ENCODE measurements at regions not wholly inside any gene's neighbourhood (a gene's known extent, or its start where the extent isn't known, plus 50 kb on each side); places are given as distances from the start of the nearest gene placed in this dataset.

DNA sequence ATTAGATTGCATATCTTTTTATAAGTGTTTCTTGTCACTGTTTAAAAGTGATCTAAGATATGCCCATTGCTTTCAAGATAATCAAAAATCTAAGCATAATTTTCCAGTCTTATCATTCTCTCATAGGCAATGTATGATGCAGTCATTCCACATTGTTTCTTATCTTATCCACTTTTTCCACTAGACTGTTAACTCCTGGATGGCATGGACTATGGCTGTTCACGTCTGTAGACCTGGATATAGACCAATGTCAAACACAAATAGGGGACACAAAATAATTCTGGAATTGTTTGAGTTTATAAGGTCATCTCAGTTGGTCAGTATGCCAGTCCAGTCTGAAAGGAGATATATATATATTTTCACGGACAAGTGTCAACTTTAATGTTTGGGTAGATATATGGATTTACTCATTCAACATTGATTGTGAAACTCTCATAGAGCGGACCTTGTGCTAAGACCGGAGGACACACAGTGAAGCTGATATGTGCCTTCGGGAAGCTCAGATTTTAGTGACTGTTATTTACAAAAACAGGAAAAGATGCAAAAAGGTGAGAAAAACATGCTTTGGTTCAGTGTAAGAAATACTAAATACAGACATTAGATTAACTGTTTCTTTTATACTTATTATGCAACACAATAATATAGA, 689.4 kb upstream of the SLC8A1 start:
- no peak for TF ChIP-seq FOXA1 (IDR thresholded peaks at IDR 0.05)
- TF ChIP-seq, protein P1, sequence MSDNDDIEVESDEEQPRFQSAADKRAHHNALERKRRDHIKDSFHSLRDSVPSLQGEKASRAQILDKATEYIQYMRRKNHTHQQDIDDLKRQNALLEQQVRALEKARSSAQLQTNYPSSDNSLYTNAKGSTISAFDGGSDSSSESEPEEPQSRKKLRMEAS (IDR thresholded peaks at IDR 0.05) = no peak
- no peak for TF ChIP-seq YY1 (IDR thresholded peaks at IDR 0.05)
- no peak for TF ChIP-seq SP1 (IDR thresholded peaks at IDR 0.05)
- TF ChIP-seq, protein P2, sequence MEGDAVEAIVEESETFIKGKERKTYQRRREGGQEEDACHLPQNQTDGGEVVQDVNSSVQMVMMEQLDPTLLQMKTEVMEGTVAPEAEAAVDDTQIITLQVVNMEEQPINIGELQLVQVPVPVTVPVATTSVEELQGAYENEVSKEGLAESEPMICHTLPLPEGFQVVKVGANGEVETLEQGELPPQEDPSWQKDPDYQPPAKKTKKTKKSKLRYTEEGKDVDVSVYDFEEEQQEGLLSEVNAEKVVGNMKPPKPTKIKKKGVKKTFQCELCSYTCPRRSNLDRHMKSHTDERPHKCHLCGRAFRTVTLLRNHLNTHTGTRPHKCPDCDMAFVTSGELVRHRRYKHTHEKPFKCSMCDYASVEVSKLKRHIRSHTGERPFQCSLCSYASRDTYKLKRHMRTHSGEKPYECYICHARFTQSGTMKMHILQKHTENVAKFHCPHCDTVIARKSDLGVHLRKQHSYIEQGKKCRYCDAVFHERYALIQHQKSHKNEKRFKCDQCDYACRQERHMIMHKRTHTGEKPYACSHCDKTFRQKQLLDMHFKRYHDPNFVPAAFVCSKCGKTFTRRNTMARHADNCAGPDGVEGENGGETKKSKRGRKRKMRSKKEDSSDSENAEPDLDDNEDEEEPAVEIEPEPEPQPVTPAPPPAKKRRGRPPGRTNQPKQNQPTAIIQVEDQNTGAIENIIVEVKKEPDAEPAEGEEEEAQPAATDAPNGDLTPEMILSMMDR (IDR thresholded peaks at IDR 0.05; ENCODE audit: low read depth, low read length, missing input control) = no peak
- no peak for TF ChIP-seq GABPA (IDR thresholded peaks at IDR 0.05 in 1 of 2, conservative IDR thresholded peaks at IDR 0.05 in 1 of 2)
- TF ChIP-seq, protein P3, sequence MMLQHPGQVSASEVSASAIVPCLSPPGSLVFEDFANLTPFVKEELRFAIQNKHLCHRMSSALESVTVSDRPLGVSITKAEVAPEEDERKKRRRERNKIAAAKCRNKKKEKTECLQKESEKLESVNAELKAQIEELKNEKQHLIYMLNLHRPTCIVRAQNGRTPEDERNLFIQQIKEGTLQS (IDR thresholded peaks at IDR 0.05) = no peak
- TF ChIP-seq, protein P4, sequence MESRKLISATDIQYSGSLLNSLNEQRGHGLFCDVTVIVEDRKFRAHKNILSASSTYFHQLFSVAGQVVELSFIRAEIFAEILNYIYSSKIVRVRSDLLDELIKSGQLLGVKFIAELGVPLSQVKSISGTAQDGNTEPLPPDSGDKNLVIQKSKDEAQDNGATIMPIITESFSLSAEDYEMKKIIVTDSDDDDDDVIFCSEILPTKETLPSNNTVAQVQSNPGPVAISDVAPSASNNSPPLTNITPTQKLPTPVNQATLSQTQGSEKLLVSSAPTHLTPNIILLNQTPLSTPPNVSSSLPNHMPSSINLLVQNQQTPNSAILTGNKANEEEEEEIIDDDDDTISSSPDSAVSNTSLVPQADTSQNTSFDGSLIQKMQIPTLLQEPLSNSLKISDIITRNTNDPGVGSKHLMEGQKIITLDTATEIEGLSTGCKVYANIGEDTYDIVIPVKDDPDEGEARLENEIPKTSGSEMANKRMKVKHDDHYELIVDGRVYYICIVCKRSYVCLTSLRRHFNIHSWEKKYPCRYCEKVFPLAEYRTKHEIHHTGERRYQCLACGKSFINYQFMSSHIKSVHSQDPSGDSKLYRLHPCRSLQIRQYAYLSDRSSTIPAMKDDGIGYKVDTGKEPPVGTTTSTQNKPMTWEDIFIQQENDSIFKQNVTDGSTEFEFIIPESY (IDR thresholded peaks at IDR 0.05) = no peak
- TF ChIP-seq, protein P5, sequence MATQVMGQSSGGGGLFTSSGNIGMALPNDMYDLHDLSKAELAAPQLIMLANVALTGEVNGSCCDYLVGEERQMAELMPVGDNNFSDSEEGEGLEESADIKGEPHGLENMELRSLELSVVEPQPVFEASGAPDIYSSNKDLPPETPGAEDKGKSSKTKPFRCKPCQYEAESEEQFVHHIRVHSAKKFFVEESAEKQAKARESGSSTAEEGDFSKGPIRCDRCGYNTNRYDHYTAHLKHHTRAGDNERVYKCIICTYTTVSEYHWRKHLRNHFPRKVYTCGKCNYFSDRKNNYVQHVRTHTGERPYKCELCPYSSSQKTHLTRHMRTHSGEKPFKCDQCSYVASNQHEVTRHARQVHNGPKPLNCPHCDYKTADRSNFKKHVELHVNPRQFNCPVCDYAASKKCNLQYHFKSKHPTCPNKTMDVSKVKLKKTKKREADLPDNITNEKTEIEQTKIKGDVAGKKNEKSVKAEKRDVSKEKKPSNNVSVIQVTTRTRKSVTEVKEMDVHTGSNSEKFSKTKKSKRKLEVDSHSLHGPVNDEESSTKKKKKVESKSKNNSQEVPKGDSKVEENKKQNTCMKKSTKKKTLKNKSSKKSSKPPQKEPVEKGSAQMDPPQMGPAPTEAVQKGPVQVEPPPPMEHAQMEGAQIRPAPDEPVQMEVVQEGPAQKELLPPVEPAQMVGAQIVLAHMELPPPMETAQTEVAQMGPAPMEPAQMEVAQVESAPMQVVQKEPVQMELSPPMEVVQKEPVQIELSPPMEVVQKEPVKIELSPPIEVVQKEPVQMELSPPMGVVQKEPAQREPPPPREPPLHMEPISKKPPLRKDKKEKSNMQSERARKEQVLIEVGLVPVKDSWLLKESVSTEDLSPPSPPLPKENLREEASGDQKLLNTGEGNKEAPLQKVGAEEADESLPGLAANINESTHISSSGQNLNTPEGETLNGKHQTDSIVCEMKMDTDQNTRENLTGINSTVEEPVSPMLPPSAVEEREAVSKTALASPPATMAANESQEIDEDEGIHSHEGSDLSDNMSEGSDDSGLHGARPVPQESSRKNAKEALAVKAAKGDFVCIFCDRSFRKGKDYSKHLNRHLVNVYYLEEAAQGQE (IDR thresholded peaks at IDR 0.05) = no peak
- TF ChIP-seq RAD21 (IDR thresholded peaks at IDR 0.05) = no peak
- no peak for TF ChIP-seq JUND (IDR thresholded peaks at IDR 0.05)
